GM19025 (cell line): ENCODE measurements at regions not wholly inside any gene's neighbourhood (a gene's known extent, or its start where the extent isn't known, plus 50 kb on each side); places are given as distances from the start of the nearest gene placed in this dataset.
A peak's percentile ranks its signal among the peaks of the same experiment; 100 is the strongest.
"Not testable (repeated sequence)": the region's sequence is repeated elsewhere in the genome, so short reads cannot be mapped to it uniquely, and the experiment has no call there.

Experiments used
- ATAC-seq: cut with Tn5 transposase; IDR thresholded peaks from one replicate; pipeline ENCODE4 v1.9.1; 2021; ENCODE audit warnings: mild to moderate bottlenecking, low read depth, moderate library complexity; ENCODE audit not compliant: unreplicated experiment

- no peak for ATAC-seq
Measured at GRCh38 chr7:85820702-85821443, 634.0 kb upstream of the SEMA3D start.

DNA sequence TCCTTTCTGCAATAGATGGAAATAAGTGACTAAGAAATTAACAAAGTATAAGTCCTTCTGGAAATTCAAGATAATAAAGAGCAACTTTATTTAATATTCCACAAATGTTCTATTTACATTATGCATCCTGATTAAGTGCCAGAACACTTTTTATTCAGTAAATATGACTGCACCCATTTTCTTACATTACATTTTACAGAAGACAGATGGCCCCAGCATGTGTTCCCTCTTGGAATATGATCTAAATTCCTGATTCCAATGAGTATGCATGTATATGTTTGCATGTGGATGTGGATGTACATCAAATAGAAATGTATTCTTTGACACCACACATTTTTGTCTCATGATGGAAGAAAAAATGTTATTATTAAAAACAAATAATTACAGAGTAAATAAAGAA is 628.7 kb upstream of the SEMA3D start:
- no peak for ATAC-seq

DNA sequence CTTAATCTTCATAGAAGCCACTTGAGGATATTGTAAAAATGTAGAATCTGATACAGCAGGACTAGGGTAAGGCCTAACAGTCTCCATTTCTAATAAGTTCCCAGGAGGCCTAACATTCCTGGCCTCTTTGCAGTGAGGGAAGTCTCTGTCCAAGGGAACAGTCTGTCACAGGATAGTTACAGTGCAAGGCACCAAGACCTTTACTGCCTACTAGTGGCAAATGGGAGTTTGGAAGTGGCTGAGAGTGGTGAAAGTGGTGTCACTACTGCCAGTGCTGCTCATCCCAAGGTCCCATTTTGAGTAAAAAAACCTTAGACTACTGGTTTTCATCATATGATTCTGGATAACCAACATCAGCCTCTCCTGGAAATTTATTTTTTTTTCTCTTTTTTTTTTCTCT is 619.5 kb upstream of the SEMA3D start:
- no peak for ATAC-seq

DNA sequence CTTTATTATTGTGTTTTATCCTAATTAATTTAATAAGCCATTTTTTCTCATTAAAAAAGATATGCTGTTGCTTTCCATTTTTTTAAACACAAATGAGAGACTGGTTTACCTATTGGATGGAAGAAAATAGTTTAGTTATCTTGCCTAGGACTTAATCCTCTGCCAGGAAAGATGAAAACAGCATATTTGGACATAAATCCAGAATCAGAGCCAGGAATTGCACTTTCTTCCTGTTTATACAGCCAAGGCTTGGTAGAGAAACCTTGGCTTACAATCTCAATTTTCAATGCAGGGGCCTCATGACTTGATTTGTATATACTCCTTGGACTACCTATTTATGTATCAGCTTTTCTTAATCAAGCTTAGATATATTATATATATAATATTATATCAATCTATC is 618.8 kb upstream of the SEMA3D start:
- ATAC-seq: no peak

- no peak for ATAC-seq
Measured at GRCh38 chr7:85805249-85805648, 618.4 kb upstream of the SEMA3D start.

DNA sequence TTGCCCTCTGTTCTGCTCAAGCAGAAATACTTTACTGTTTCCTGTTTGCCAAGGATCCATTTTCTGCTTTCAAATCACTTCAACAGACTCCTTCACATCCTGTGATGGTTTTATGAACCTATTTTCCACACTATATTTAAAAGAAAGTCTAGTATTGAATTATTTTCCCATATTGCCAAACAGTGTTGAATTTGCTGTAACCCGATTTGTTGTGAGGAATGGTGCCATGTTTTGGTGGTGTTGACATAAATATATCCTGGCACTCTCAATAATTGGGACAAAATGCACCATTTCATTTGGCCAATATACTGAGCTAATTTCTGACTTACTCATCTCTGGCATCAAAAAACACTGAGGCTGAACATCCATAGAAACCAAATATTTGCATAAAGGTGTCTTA is 615.4 kb upstream of the SEMA3D start:
- no peak for ATAC-seq

GRCh38 chr7:85796956-85797355 is 610.1 kb upstream of the SEMA3D start:
- ATAC-seq: no peak

- not testable (repeated sequence) for ATAC-seq
Measured at GRCh38 chr7:85791098-85791497, 604.2 kb upstream of the SEMA3D start.

- no peak for ATAC-seq
Measured at GRCh38 chr7:85781606-85782005, 594.8 kb upstream of the SEMA3D start.

DNA sequence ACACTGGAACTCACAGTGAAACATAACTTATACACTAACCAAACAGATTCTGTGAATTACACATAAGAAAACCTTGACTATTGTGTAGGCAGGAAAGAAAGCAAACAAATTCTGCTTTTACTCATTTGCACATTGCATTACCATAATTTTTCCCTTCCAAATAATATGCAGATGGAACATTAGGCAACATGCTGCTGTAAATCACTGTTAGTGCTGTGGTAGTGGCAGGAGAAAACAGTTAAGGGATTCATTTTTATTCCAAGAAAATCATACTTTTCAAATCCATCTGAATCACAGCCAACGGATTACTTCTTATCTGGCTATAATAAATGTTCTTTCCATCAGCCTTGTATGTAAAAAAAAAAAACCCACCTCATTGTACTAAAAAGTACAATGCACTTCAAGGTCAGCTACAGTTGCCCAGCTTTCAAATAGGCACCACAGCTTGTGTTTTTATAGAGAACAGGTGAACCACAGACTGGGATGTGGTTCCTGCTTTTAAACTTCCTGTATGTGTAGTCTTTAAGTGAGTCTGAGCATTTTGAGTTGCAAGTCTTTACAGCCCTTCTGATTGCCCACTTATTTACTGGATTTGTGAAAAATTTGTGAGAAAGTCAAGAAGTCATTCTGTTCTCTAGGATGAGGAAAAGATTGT is 590.0 kb upstream of the SEMA3D start:
- no peak for ATAC-seq

DNA sequence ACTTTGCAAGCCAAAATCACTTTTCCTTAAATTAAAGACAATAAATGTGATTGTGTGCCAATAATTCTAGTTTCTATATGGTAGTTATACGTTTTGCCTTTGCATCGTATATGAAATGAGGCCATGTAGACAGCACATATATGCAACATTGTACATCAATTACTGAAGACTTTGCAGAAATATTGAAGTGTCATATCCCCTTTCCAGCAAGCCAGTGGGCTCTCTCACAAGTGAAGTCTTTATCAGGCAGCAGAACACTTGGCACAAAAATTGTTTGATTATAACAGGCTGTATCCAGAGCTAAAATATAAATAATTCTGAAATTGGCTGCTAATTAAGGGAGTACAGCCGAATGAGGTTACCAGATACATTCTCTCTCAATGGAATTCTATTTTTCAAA is 588.6 kb upstream of the SEMA3D start:
- ATAC-seq: no peak

DNA sequence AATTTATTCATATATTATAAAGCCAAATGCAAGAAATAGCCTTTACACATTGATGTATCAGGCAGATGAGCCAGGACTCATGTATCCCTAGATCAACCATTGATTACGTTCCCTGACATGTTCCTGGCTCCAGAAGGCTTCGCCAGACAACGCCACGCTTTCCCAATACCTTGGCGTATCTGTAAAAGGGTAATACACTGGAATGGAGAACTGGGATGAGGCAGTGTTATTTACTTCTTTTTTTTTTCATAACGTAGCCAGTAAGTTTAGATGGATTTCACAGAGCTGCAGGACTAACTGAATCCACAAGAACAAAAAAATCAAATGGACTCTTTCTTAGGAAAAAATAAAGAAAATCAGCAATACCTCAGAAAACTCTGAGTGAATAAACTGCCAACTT is 588.1 kb upstream of the SEMA3D start:
- no peak for ATAC-seq

DNA sequence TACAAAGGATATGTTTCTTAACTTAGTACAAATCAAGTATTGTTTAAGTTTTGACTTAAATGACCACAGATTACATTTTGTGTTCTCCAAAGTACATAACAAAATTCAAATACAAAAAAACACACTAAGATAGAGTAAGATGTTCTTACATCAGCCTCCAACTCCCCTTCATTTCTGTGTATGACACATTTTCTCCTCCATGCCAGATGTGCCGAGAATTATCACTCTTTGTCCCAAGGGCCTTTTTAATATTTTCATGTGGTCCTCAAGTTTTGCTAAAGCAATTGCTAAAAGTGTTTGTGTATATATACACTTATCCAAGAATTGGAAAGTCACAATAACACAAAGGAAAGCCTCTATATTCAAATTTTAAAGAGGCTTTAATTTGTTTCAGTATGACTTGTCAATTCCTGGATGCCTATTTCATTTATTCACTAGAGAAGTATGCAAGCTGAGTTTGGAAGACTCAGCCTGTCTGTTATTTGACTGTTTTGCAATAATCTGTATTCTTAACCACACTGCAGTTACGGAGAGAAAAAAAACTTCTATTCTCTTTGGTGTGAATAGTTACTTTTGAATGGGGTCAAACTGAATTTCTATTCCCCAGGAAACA is 586.4 kb upstream of the SEMA3D start:
- ATAC-seq: no peak

- no peak for ATAC-seq
Measured at GRCh38 chr7:85771516-85771915, 584.7 kb upstream of the SEMA3D start.

- no peak for ATAC-seq
Measured at GRCh38 chr7:85770332-85770731, 583.5 kb upstream of the SEMA3D start.

DNA sequence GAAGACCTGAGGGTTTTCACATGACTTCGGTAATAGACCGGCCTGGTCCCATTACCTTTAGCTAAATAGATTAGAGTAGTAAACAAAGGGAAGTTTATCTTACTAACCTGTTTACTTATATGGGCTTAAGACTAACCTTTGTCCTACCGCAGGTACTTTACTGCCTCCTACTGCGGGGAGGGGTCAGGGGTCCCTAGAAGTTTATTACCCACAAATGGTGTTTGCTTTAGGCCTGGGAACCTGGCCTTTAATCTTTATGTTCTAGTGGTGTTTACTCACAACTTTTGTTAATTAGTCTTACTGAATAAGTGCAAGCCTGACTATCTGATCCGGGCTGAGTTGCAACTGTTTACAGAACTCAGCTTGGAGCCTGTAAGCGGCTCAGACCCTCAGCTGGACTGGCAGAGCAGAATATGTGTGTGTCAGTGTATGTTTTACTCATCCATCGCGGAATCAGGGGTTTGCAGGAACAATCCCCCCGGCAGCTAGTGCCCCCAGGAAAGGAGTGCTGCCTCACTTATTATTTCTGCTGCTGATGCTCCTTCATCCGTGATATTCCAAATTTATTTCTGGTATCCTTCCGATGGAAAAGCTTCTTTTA is 578.9 kb upstream of the SEMA3D start:
- ATAC-seq: no peak

DNA sequence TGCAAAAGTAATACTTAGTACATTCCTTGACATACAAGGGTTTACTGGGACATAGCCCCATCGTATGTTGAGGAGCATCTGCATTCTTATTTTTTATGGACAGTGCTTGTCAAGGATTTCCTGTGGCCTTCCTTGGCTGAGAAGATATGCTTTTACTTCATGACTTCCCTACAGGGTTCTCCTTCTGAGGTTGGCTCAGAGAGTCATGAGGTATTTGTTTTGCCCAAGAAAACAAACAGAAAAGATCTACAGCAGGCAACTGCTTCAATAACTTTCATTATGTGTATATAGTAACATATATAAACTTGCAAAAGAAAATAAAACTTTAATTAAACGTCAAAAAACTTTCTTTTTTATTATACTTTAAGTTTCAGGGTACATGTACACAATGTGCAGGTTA is 577.2 kb upstream of the SEMA3D start:
- no peak for ATAC-seq

DNA sequence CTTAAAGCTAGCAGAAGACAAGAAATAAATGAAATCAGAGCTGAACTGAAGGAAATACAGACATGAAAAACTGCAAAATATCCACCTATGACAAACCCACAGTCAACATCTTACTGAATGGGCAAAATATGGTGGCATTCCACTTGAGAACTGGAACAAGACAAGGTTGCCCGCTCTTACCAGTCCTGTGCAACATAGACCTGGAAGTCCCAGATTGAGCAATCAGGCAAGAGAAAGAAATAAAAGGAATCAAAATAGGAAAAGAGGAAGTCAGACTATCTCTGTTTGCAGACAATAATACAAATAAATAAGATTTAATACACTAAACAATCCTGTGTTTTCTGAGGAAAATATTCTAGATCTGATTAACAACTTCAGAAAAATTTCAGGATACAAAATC is 570.5 kb upstream of the SEMA3D start:
- ATAC-seq: no peak

- ATAC-seq: peak; percentile 93
Measured at GRCh38 chr7:85750454-85750949, 563.6 kb upstream of the SEMA3D start.

DNA sequence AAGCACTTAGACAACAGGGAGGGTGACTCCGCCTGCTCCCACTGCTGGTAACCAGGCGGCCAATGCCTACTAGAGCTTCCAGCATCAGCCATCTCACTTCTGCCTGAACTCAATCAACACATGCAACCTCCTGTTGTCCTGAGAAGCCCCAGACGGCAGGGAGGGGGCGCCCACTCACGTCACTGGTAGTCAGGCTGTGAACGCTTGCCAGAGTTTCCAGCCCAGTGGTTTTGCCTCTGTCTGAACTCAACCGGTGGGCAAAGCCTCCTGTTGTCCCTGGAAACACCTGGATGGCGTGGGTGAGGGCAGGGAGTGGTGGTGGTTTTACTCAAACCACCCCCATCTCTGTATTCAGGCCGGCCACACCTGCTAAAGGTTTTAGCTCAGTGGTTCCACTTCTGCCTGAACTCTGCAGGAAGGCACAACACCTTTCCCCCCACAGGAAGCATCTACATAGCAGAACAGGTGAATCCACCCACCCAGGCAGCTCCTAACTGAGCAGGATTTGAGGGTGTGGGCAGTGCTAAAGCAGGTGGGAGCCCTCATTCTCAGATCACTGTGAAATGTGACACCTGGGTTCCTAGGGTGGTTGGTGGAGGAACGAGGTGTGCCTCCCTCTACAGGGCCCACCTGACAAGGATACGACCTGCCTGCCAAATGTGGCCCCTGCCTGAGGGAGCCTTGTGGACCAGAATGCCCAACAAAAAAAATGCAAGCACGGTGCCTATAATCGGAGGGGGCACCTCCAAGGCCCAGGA is 563.0 kb upstream of the SEMA3D start:
- ATAC-seq: peak; percentile 21

DNA sequence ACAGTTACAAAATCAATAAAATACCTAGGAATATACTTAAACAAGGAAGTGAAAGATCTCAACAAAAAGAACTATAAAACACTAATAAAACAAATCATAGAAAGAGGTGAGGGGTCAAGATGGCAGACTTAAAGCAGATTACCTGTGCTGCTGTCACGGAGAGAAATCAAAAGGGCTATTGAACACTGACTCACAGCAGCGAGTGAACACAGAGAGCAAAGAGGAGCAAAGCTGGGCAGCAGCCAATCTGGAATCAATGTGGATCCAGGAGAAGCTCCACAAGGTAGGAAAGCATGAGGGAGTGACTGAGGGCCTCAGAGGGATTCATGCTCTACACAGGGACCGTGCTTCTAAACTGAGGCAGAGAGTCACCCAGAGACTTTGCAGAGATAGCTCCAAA is 562.0 kb upstream of the SEMA3D start:
- ATAC-seq: no peak
